CD1c-positive myeloid dendritic cell (primary cell): ENCODE measurements at regions not wholly inside any gene's neighbourhood (a gene's known extent, or its start where the extent isn't known, plus 50 kb on each side); places are given as distances from the start of the nearest gene placed in this dataset.

Experiments
- DNase-seq: peaks from one replicate; pipeline ENCODE4 v3.0.0-alpha.2; 2016; ENCODE audit errors: extremely low spot score

GRCh38 chr12:107344035-107344808 is 250.9 kb upstream of the CRY1 start:
- DNase-seq, result no peak

- no peak for DNase-seq
Measured at GRCh38 chr12:107347261-107347660, 253.9 kb upstream of the CRY1 start.

GRCh38 chr12:107349008-107349747 is 255.8 kb upstream of the CRY1 start:
- no peak for DNase-seq

GRCh38 chr12:107349839-107350238 is 256.5 kb upstream of the CRY1 start:
- no peak for DNase-seq

GRCh38 chr12:107351109-107351508 is 257.8 kb upstream of the CRY1 start:
- no peak for DNase-seq

GRCh38 chr12:107351713-107352112 is 258.4 kb upstream of the CRY1 start:
- no peak for DNase-seq

- DNase-seq, result peak; percentile 47
Measured at GRCh38 chr12:107352347-107353081, 259.2 kb upstream of the CRY1 start.

GRCh38 chr12:107353312-107353711 is 260.0 kb upstream of the CRY1 start:
- no peak for DNase-seq

GRCh38 chr12:107355004-107355565 is 261.7 kb upstream of the CRY1 start:
- no peak for DNase-seq

- no peak for DNase-seq
Measured at GRCh38 chr12:107355612-107356011, 262.3 kb upstream of the CRY1 start.

GRCh38 chr12:107356266-107356936 is 263.1 kb upstream of the CRY1 start:
- no peak for DNase-seq

GRCh38 chr12:107356937-107357295 is 263.6 kb upstream of the CRY1 start:
- DNase-seq, result no peak

- no peak for DNase-seq
Measured at GRCh38 chr12:107359382-107359781, 266.0 kb upstream of the CRY1 start.

- DNase-seq, result no peak
Measured at GRCh38 chr12:107360033-107360432, 266.7 kb upstream of the CRY1 start.

GRCh38 chr12:107360482-107360881 is 267.1 kb upstream of the CRY1 start:
- no peak for DNase-seq

GRCh38 chr12:107361970-107362369 is 268.6 kb upstream of the CRY1 start:
- DNase-seq, result no peak

GRCh38 chr12:107362960-107363359 is 269.6 kb upstream of the CRY1 start:
- DNase-seq, result no peak

GRCh38 chr12:107364875-107365518 is 271.6 kb upstream of the CRY1 start:
- DNase-seq, result no peak

- no peak for DNase-seq
Measured at GRCh38 chr12:107365703-107366102, 272.4 kb upstream of the CRY1 start.

- no peak for DNase-seq
Measured at GRCh38 chr12:107366322-107366721, 273.0 kb upstream of the CRY1 start.

- DNase-seq, result no peak
Measured at GRCh38 chr12:107368586-107368985, 275.2 kb upstream of the CRY1 start.
